ENCODE measurements at regions not wholly inside any gene's neighbourhood (a gene's known extent, or its start where the extent isn't known, plus 50 kb on each side); places are given as distances from the start of the nearest gene placed in this dataset.

DNA sequence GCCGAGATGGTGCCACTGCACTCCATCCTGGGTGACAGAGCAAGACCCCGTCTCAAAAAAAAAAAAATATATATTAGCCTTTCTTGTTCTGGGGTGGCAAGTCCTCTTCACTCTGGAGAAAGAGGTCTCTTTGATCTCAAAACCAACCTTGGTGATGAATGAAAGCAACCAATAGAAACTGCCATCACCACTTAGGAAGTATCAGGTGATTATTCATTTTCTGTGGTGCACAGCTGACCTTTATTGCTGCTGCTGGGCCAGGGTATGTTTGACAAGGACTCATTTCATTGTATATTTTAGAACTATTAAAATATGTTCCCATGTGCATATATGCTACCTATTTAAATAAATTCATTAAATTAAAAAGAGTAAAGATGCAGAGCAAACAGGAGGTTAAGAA, 76.0 kb upstream of the KIT start:
- no peak overlapping the region for H3K9ac ChIP-seq (ENCODE audit: low read depth in 1 of 2, low read length in 2 of 2)
- H3K9me3 ChIP-seq (ENCODE audit: control insufficient read depth in 4 of 4, low read length in 3 of 4): peaks cover 0 to 4% (median 0%) of the 10 kb centered on the region in 4 donors
- no peaks in the 10 kb centered on the region for H3K4me1 ChIP-seq (ENCODE audit: control insufficient read depth in 4 of 4, insufficient read depth in 4 of 4, low read length in 3 of 4)
- TF ChIP-seq, protein P1, sequence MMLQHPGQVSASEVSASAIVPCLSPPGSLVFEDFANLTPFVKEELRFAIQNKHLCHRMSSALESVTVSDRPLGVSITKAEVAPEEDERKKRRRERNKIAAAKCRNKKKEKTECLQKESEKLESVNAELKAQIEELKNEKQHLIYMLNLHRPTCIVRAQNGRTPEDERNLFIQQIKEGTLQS (IDR thresholded peaks at IDR 0.05): no peak
- TF ChIP-seq, protein P2, sequence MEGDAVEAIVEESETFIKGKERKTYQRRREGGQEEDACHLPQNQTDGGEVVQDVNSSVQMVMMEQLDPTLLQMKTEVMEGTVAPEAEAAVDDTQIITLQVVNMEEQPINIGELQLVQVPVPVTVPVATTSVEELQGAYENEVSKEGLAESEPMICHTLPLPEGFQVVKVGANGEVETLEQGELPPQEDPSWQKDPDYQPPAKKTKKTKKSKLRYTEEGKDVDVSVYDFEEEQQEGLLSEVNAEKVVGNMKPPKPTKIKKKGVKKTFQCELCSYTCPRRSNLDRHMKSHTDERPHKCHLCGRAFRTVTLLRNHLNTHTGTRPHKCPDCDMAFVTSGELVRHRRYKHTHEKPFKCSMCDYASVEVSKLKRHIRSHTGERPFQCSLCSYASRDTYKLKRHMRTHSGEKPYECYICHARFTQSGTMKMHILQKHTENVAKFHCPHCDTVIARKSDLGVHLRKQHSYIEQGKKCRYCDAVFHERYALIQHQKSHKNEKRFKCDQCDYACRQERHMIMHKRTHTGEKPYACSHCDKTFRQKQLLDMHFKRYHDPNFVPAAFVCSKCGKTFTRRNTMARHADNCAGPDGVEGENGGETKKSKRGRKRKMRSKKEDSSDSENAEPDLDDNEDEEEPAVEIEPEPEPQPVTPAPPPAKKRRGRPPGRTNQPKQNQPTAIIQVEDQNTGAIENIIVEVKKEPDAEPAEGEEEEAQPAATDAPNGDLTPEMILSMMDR (IDR thresholded peaks at IDR 0.05; ENCODE audit: low read depth, low read length, missing input control): no peak
- H3K27ac ChIP-seq (ENCODE audit: low read depth in 1 of 2, low read length in 2 of 2): no peak overlapping the region
- H3K4me3 ChIP-seq (ENCODE audit: low read depth in 1 of 3, low read length in 3 of 3): no peak overlapping the region
- DNase-seq (ENCODE audit: low spot score): no peak
- peaks cover 0 to 11% (median 0%) of the 10 kb centered on the region in 4 donors for H3K27me3 ChIP-seq (ENCODE audit: control insufficient read depth in 4 of 4, insufficient read depth in 4 of 4, low read length in 3 of 4)
- WGBS: 77% methylated on average over 2 of the region's 2 CpGs
- no peaks in the 10 kb centered on the region for H3K36me3 ChIP-seq (ENCODE audit: control insufficient read depth in 4 of 4, insufficient read depth in 3 of 4, low read depth in 1 of 4, low read length in 3 of 4)

DNA sequence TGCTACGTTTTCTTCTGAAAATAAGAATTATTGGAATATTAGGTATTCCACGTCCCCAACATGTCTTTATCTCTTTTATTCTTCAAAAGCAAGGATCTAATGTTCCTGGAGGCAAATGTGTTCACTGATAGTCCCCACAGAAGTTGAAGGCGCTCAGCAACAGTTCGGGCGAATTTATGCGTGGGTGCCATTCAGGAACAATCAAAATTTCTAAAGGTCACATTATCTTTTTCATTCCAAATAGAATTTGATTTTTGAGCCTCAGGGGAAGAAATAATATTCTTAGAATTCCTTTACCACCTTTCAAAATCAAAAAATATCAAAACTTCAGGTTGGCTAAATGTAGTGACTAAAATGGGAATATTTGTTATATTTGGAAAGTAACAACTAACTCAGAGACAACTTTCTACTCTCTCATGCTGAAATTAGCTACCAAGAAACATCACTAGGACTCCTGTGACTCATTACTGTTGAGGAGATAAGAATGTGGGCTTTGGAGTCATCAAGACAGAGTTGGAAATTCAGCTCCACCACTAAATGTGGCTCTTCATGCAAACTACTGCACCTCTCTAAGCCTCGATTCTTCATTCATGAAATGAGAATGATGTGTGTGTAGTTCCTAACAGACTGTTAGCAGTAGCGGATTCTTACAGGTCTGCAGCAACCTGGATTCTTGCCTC, 72.3 kb upstream of the KIT start:
- peaks cover 0 to 8% (median 0%) of the 10 kb centered on the region in 4 donors for H3K27me3 ChIP-seq (ENCODE audit: control insufficient read depth in 4 of 4, insufficient read depth in 4 of 4, low read length in 3 of 4)
- no peaks in the 10 kb centered on the region for H3K36me3 ChIP-seq (ENCODE audit: control insufficient read depth in 4 of 4, insufficient read depth in 3 of 4, low read depth in 1 of 4, low read length in 3 of 4)
- TF ChIP-seq, protein P3, sequence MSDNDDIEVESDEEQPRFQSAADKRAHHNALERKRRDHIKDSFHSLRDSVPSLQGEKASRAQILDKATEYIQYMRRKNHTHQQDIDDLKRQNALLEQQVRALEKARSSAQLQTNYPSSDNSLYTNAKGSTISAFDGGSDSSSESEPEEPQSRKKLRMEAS (IDR thresholded peaks at IDR 0.05): no peak
- TF ChIP-seq, protein P1 (IDR thresholded peaks at IDR 0.05): no peak
- no peak for TF ChIP-seq NR2F2 (IDR thresholded peaks at IDR 0.05)
- no peak for TF ChIP-seq HNF4A (conservative IDR thresholded peaks at IDR 0.05)
- TF ChIP-seq FOXA1 (IDR thresholded peaks at IDR 0.05): no peak
- no peak for TF ChIP-seq YY1 (IDR thresholded peaks at IDR 0.05)
- no peak for TF ChIP-seq GABPA (IDR thresholded peaks at IDR 0.05 in 1 of 2, conservative IDR thresholded peaks at IDR 0.05 in 1 of 2)
- TF ChIP-seq SP1 (IDR thresholded peaks at IDR 0.05): no peak
- TF ChIP-seq ZBTB33 (IDR thresholded peaks at IDR 0.05): no peak
- no peak for TF ChIP-seq RAD21 (IDR thresholded peaks at IDR 0.05)
- no peak for TF ChIP-seq JUND (IDR thresholded peaks at IDR 0.05)
- TF ChIP-seq EGR1 (IDR thresholded peaks at IDR 0.05; ENCODE audit: low read depth in 2 of 2): no peak
- TF ChIP-seq REST (IDR thresholded peaks at IDR 0.05): no peak
- no peak for TF ChIP-seq TAF1 (conservative IDR thresholded peaks at IDR 0.05)
- TF ChIP-seq RXRA (IDR thresholded peaks at IDR 0.05): no peak
- TF ChIP-seq FOXA2 (IDR thresholded peaks at IDR 0.05): no peak
- TF ChIP-seq HNF4G (IDR thresholded peaks at IDR 0.05): no peak
- TF ChIP-seq, protein P2 (IDR thresholded peaks at IDR 0.05; ENCODE audit: low read depth, low read length, missing input control): no peak
- H3K27ac ChIP-seq (ENCODE audit: low read depth in 1 of 2, low read length in 2 of 2): no peak overlapping the region
- no peak overlapping the region for H3K4me3 ChIP-seq (ENCODE audit: low read depth in 1 of 3, low read length in 3 of 3)
- H3K4me1 ChIP-seq (ENCODE audit: control insufficient read depth in 4 of 4, insufficient read depth in 4 of 4, low read length in 3 of 4): no peaks in the 10 kb centered on the region
- H3K9ac ChIP-seq (ENCODE audit: low read depth in 1 of 2, low read length in 2 of 2): no peak overlapping the region
- WGBS: 88% methylated on average over 8 of the region's 8 CpGs
- peaks cover 0 to 4% (median 0%) of the 10 kb centered on the region in 4 donors for H3K9me3 ChIP-seq (ENCODE audit: control insufficient read depth in 4 of 4, low read length in 3 of 4)
- DNase-seq (ENCODE audit: low spot score): no peak
